ENCODE measurements at regions not wholly inside any gene's neighbourhood (a gene's known extent, or its start where the extent isn't known, plus 50 kb on each side); places are given as distances from the start of the nearest gene placed in this dataset.
"Not testable (repeated sequence)": the region's sequence is repeated elsewhere in the genome, so short reads cannot be mapped to it uniquely, and the experiment has no call there.

- Histone ChIP-seq H3K4me1 (ENCODE audit: low read depth, poor library complexity, severe bottlenecking) (peaks cover 15% of the 10 kb centered on the region), H3K27ac (no peak overlapping the region), H3K4me2 (peak overlapping the region; percentile 57), H3K79me2 (ENCODE audit: insufficient read depth, low read depth) (no peaks in the 10 kb centered on the region), H2AFZ (ENCODE audit: low read depth) (no peak overlapping the region), H3K4me3 (IDR thresholded peaks at IDR 0.05; ENCODE audit: insufficient read depth, low read depth, low read length) (no peak overlapping the region), H3K36me3 (ENCODE audit: insufficient read depth) (no peaks in the 10 kb centered on the region), H3K27me3 (ENCODE audit: insufficient read depth, low read depth) (no peaks in the 10 kb centered on the region), H4K20me1 (ENCODE audit: insufficient read depth) (no peaks in the 10 kb centered on the region), H3K9ac (no peak overlapping the region)
- TF ChIP-seq CTCF (conservative IDR thresholded peaks at IDR 0.05; ENCODE audit: low read depth, low read length), result no peak
These were observed 151.6 kb upstream of the ZC4H2 start for GRCh38 chrX:65127842-65128241.

- Histone ChIP-seq H2AFZ (ENCODE audit: low read depth) (no peak overlapping the region), H3K27me3 (ENCODE audit: insufficient read depth, low read depth) (no peaks in the 10 kb centered on the region), H3K9ac (no peak overlapping the region), H4K20me1 (ENCODE audit: insufficient read depth) (no peaks in the 10 kb centered on the region), H3K4me2 (no peak overlapping the region), H3K4me3 (IDR thresholded peaks at IDR 0.05; ENCODE audit: insufficient read depth, low read depth, low read length) (no peak overlapping the region), H3K79me2 (ENCODE audit: insufficient read depth, low read depth) (no peaks in the 10 kb centered on the region), H3K4me1 (ENCODE audit: low read depth, poor library complexity, severe bottlenecking) (no peaks in the 10 kb centered on the region), H3K27ac (no peak overlapping the region), H3K36me3 (ENCODE audit: insufficient read depth) (no peaks in the 10 kb centered on the region)
- no peak for TF ChIP-seq CTCF (conservative IDR thresholded peaks at IDR 0.05; ENCODE audit: low read depth, low read length)
These were observed 122.6 kb upstream of the ZC4H2 start for GRCh38 chrX:65098851-65099250.

- Histone ChIP-seq H3K36me3 (ENCODE audit: insufficient read depth) (no peaks in the 10 kb centered on the region), H3K27ac (no peak overlapping the region), H3K79me2 (ENCODE audit: insufficient read depth, low read depth) (no peaks in the 10 kb centered on the region), H3K4me2 (no peak overlapping the region), H4K20me1 (ENCODE audit: insufficient read depth) (no peaks in the 10 kb centered on the region), H3K4me1 (ENCODE audit: low read depth, poor library complexity, severe bottlenecking) (no peaks in the 10 kb centered on the region), H3K9ac (no peak overlapping the region), H3K4me3 (IDR thresholded peaks at IDR 0.05; ENCODE audit: insufficient read depth, low read depth, low read length) (no peak overlapping the region), H3K27me3 (ENCODE audit: insufficient read depth, low read depth) (no peaks in the 10 kb centered on the region), H2AFZ (ENCODE audit: low read depth) (no peak overlapping the region)
- no peak for TF ChIP-seq CTCF (conservative IDR thresholded peaks at IDR 0.05; ENCODE audit: low read depth, low read length)
These were observed 117.4 kb upstream of the ZC4H2 start for GRCh38 chrX:65093658-65094057.

- no peak overlapping the region for H3K9ac ChIP-seq
- H3K36me3 ChIP-seq (ENCODE audit: insufficient read depth), result no peaks in the 10 kb centered on the region
- no peak overlapping the region for H3K4me2 ChIP-seq
- no peak for TF ChIP-seq CTCF (conservative IDR thresholded peaks at IDR 0.05; ENCODE audit: low read depth, low read length)
- H3K4me3 ChIP-seq (IDR thresholded peaks at IDR 0.05; ENCODE audit: insufficient read depth, low read depth, low read length), result no peak overlapping the region
- no peak overlapping the region for H3K27ac ChIP-seq
- no peaks in the 10 kb centered on the region for H3K27me3 ChIP-seq (ENCODE audit: insufficient read depth, low read depth)
- H2AFZ ChIP-seq (ENCODE audit: low read depth), result no peak overlapping the region
- no peaks in the 10 kb centered on the region for H3K4me1 ChIP-seq (ENCODE audit: low read depth, poor library complexity, severe bottlenecking)
- no peaks in the 10 kb centered on the region for H3K79me2 ChIP-seq (ENCODE audit: insufficient read depth, low read depth)
- no peaks in the 10 kb centered on the region for H4K20me1 ChIP-seq (ENCODE audit: insufficient read depth)
These were observed 97.0 kb upstream of the ZC4H2 start for GRCh38 chrX:65073233-65073632.

GRCh38 chrX:65072590-65072989 lies 96.3 kb upstream of the ZC4H2 start:
- TF ChIP-seq CTCF (conservative IDR thresholded peaks at IDR 0.05; ENCODE audit: low read depth, low read length), result no peak

GRCh38 chrX:65058626-65059025 lies 82.4 kb upstream of the ZC4H2 start:
- H2AFZ ChIP-seq (ENCODE audit: low read depth); H3K36me3 ChIP-seq (ENCODE audit: insufficient read depth); H3K4me2 ChIP-seq; H3K79me2 ChIP-seq (ENCODE audit: insufficient read depth, low read depth); H3K4me1 ChIP-seq (ENCODE audit: low read depth, poor library complexity, severe bottlenecking); H3K9ac ChIP-seq; H3K27ac ChIP-seq; H3K27me3 ChIP-seq (ENCODE audit: insufficient read depth, low read depth); H4K20me1 ChIP-seq (ENCODE audit: insufficient read depth); H3K4me3 ChIP-seq (IDR thresholded peaks at IDR 0.05; ENCODE audit: insufficient read depth, low read depth, low read length): not testable (repeated sequence)

More at GRCh38 chrX:65072590-65072989, 96.3 kb upstream of the ZC4H2 start:
- Histone ChIP-seq H3K4me2 (no peak overlapping the region), H3K36me3 (ENCODE audit: insufficient read depth) (no peaks in the 10 kb centered on the region), H3K9ac (no peak overlapping the region), H3K4me1 (ENCODE audit: low read depth, poor library complexity, severe bottlenecking) (no peaks in the 10 kb centered on the region), H3K27me3 (ENCODE audit: insufficient read depth, low read depth) (no peaks in the 10 kb centered on the region), H4K20me1 (ENCODE audit: insufficient read depth) (no peaks in the 10 kb centered on the region), H3K79me2 (ENCODE audit: insufficient read depth, low read depth) (no peaks in the 10 kb centered on the region), H3K4me3 (IDR thresholded peaks at IDR 0.05; ENCODE audit: insufficient read depth, low read depth, low read length) (no peak overlapping the region), H3K27ac (no peak overlapping the region), H2AFZ (ENCODE audit: low read depth) (no peak overlapping the region)

Data from KMS-11 (cell line).